ENCODE measurements at regions not wholly inside any gene's neighbourhood (a gene's known extent, or its start where the extent isn't known, plus 50 kb on each side); places are given as distances from the start of the nearest gene placed in this dataset.

GRCh38 chr13:112124141-112124540 is 57.2 kb downstream of the SOX1 start:
- DNase-seq: peak; percentile 94

- no peak for DNase-seq
Measured at GRCh38 chr13:112127564-112128330, 60.8 kb downstream of the SOX1 start.

GRCh38 chr13:112128331-112128610 is 61.3 kb downstream of the SOX1 start:
- DNase-seq: no peak

- DNase-seq: no peak
Measured at GRCh38 chr13:112130418-112130817, 63.5 kb downstream of the SOX1 start.

- no peak for DNase-seq
Measured at GRCh38 chr13:112131081-112131712, 64.2 kb downstream of the SOX1 start.

GRCh38 chr13:112131713-112132113 is 64.8 kb downstream of the SOX1 start:
- DNase-seq: no peak

- peak; percentile 53 for DNase-seq
Measured at GRCh38 chr13:112132142-112132541, 65.2 kb downstream of the SOX1 start.

GRCh38 chr13:112132619-112133018 is 65.7 kb downstream of the SOX1 start:
- DNase-seq: no peak

GRCh38 chr13:112133499-112134390 is 66.8 kb downstream of the SOX1 start:
- no peak for DNase-seq

- no peak for DNase-seq
Measured at GRCh38 chr13:112134391-112135075, 67.6 kb downstream of the SOX1 start.

- DNase-seq: no peak
Measured at GRCh38 chr13:112136095-112136494, 69.1 kb downstream of the SOX1 start.

GRCh38 chr13:112137144-112137543 is 70.2 kb downstream of the SOX1 start:
- no peak for DNase-seq

- no peak for DNase-seq
Measured at GRCh38 chr13:112140366-112140765, 73.4 kb downstream of the SOX1 start.

- DNase-seq: no peak
Measured at GRCh38 chr13:112141643-112142400, 74.9 kb downstream of the SOX1 start.

- DNase-seq: no peak
Measured at GRCh38 chr13:112142401-112142930, 75.5 kb downstream of the SOX1 start.

GRCh38 chr13:112143046-112143752 is 76.2 kb downstream of the SOX1 start:
- DNase-seq: no peak

GRCh38 chr13:112143753-112144615 is 77.0 kb downstream of the SOX1 start:
- no peak for DNase-seq

- DNase-seq: no peak
Measured at GRCh38 chr13:112144616-112145550, 77.9 kb downstream of the SOX1 start.
